NT2/D1 (cell line): ENCODE measurements at regions not wholly inside any gene's neighbourhood (a gene's known extent, or its start where the extent isn't known, plus 50 kb on each side); places are given as distances from the start of the nearest gene placed in this dataset.

Experiments
- YY1 ChIP-seq: IDR thresholded peaks from 2 replicates; pipeline ENCODE4 v1.6.1; 2011; ENCODE audit not compliant: insufficient read length, insufficient read depth
- ZNF274 ChIP-seq: IDR thresholded peaks from 2 replicates; pipeline ENCODE4 v1.6.1; 2011; ENCODE audit warnings: mild to moderate bottlenecking, low read depth, low read length

GRCh38 chr1:83024251-83024767, 974.6 kb downstream of the TTLL7 start:
- TF ChIP-seq ZNF274 (no peak), YY1 (no peak)
